Midbrain (tissue), 1 donor: ENCODE measurements at regions not wholly inside any gene's neighbourhood (a gene's known extent, or its start where the extent isn't known, plus 50 kb on each side); places are given as distances from the start of the nearest gene placed in this dataset.
"Not testable (repeated sequence)": the region's sequence is repeated elsewhere in the genome, so short reads cannot be mapped to it uniquely, and the experiment has no call there.

Experiments used
- DNase-seq: peaks from one replicate; lab custom pipeline; 2025; lab: John Stamatoyannopoulos, UW

GRCh38 chr13:62185631-62186255 lies 770.1 kb upstream of the PCDH20 start:
- DNase-seq = no peak

DNA sequence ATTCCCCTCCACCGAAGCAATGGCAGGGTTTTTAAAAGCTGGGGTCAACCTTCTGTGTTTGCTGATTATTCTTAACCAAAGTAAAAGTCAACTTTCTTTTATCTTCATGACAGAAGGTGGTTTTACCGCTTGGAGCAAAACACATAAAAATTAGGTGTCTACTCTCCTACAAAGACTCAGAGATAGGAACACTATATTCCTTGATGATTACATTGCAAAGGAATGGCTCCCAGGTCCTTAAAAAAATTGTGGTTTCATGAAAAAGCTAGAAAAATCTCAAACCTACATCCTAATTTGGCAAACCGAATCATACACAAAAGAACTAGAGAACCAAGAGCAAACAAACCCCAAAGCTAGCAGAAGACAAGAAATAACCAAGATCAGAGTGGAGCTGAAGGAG lies 760.4 kb upstream of the PCDH20 start:
- no peak for DNase-seq

- no peak for DNase-seq
Measured at GRCh38 chr13:62173958-62174357, 758.3 kb upstream of the PCDH20 start.

DNA sequence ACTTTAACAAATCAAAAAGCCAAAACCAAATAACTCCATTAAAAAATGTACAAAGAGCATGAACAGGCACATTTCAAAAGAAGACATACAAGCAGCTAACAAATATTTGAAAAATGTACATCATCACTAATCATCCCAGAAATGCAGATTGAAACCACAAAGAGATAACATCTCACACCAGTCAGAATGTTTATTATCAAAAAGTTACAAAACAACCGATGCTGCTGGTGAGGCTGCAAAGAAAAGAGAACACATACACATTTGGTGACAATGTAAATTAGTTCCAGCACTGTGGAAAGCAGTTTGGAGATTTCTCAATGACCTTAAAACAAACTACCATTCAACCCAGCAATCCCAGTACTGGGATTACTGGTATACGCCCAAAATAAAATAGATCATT lies 756.0 kb upstream of the PCDH20 start:
- DNase-seq = no peak

GRCh38 chr13:62168891-62169290 lies 753.2 kb upstream of the PCDH20 start:
- no peak for DNase-seq

DNA sequence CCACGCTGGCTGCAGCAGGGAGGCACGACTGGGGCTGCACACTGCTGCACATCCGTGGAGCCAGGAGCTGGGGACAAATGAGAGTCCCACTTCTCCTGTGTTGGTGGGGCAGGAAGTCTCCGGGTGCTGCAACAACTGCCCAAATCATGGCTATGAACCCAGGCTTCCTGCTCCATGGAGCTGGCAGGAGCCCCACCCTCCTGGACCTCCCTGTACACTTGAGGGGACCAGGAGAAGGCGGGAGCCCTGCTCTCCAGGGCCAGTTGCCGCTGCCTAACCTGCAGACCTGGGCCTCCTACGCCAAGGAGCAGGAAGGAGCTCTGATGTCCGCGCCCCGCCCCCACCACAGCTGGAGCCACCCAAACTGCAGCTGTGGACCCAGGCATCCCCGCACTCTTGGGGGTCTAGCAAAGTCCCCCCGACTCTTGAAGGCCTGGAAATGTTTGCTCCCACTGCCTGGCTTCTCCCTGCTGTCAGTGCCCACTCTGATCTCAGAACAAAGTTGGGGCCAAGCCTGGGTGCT lies 752.1 kb upstream of the PCDH20 start:
- DNase-seq = no peak

- no peak for DNase-seq
Measured at GRCh38 chr13:62162860-62163259, 747.2 kb upstream of the PCDH20 start.

- DNase-seq = no peak
Measured at GRCh38 chr13:62158520-62158919, 742.9 kb upstream of the PCDH20 start.

DNA sequence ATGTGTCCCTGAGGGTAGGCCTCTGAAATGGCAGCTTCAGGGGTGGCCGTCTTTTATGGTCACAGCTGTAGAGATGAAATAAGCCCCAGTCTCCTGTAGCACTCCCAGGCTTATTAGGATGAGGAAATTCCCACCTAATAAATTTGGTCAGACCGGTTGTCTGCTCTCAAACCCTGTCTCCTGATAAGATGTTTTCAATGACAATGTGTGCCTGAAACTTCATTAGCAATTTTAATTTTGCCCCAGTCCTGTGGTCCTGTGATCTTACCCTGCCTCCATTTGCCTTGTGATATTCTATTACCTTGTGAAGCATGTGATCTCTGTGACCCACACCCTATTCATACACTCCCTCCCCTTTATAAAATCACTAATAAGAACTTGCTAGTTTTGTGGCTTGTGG lies 736.1 kb upstream of the PCDH20 start:
- not testable (repeated sequence) for DNase-seq

DNA sequence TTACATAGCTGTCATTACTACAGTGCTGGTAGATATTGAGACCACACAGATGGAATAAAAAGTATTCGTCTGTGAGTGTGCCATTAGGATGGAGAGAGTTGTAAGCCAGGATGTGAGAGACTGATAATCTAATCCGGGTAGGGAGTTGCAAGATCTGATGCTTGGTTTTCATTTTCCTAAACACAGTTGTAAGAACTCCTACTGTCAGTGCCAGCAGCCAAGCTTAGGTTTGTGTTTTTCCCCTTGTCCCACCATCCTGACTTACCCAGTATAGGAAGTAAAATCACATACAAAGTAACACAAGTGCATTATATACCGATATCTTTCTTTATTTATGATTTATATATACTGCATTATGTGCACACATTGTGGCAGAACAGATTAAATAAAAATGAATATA lies 726.4 kb upstream of the PCDH20 start:
- DNase-seq = no peak

- no peak for DNase-seq
Measured at GRCh38 chr13:62139597-62139996, 723.9 kb upstream of the PCDH20 start.

DNA sequence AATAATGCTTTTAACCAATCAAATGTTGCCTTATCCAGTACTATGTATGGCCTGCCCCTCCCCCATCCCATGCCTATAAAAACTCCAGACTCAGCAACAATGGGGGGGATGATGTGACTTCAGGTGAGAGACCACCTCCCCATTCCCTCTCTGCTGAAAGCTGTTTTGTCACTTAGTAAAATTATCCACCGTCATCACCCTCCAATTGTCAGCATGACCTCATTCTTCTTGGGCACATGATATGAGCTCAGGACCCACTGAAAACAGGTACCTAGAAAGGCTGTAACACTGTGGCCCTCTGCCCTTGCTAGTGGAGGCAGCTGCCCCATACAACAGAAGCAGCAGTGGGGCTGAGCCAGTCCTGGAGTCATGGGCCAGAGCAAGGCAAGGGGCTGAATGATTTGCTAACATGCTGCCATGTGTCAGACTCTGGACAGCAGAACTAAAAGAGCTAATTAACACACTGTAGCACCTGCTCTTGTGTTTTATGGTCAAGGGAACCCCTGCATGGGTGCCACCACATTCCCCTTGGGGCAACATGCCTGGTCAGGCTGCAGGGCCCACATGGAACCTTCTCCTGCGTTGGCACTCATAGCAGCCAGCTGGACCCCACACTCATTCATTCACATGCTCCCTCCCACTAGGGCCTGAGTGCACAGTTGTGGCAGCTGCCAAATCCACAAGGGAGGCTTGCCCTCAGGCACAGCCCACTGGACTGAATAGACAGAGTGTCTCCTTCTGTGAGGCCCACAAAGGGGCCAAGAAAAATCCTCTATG lies 722.2 kb upstream of the PCDH20 start:
- no peak for DNase-seq

DNA sequence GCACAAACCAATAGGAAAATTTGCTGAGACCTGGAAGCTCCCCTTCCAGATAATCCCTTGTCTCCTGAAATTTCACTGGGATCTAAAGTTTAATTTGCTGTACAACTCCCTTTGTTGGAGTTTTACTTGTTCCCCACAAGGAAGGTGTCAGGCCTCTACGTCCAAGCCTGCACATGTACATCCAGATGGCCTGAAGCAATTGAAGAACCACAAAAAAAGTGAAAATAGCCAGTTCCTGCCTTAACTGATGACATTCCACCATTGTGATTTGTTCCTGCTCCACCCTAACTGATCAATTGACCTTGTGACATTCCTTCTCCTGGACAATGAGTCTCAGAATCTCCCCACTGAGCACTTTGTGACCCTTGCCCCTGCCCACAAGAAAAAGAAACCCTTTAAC lies 716.0 kb upstream of the PCDH20 start:
- no peak for DNase-seq

DNA sequence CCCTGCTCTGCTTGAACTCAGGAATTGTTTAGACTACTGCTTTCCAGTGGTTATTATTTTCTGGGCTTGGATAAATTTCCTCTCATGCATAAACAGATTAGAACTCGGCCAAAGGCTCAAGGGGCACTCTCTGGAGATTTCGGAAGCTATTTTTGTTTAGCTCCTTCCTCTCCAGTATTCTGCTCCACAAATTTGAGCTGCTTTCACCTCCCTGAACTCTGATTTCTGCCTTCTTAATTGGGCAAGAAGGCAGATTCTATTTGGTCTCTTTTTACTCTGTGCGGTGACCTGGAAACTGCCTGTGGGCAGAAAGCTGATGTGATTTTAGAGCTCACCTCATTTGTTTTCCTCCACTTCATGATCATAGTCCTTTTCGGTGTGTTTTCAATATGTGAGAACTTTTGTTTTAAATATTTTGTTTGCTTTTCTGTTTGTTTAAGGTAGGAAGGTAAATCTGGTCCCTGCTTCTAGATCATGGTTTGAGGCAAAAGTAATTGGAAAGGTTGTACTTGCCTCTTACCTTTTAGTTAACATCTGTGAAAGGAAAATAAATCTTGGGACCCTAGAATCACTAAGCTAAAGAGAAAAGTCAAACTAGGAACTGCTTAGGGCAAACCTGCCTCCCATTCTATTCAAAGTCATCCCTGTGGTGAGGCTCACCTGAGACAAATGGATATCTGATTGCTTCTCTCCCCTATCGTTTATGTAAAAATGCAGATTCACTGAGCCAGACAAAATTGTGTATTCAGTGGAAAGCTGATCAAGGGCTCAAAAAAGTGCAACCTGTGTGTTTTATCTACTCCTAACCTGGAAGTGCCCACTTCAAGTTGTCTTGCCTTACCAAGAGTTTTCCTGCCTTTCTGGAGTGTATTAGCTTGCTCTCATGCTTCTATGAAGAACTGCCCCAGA lies 714.7 kb upstream of the PCDH20 start:
- DNase-seq = no peak

GRCh38 chr13:62129000-62129551 lies 713.4 kb upstream of the PCDH20 start:
- no peak for DNase-seq

- no peak for DNase-seq
Measured at GRCh38 chr13:62126400-62126799, 710.8 kb upstream of the PCDH20 start.

- DNase-seq = no peak
Measured at GRCh38 chr13:62125451-62125850, 709.8 kb upstream of the PCDH20 start.

DNA sequence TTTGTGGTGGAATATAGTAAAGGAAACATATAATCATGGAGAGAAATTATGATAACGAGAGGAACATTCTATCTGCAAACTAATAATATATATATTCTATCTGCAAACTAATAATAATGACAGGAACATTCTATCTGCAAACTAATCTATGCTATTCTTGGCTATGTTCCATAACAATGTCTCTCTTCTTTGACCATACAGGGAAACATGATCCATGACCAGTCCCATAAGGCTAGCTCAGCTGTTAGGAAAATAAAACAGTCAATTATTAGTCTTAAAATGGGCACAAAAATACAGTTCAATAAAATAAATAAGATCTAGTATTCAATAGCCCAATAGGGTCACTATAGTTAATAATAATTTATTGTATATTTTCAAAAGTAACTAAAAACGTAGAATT lies 707.8 kb upstream of the PCDH20 start:
- DNase-seq = no peak

- DNase-seq = no peak
Measured at GRCh38 chr13:62122434-62122833, 706.8 kb upstream of the PCDH20 start.

GRCh38 chr13:62119739-62120700 lies 704.4 kb upstream of the PCDH20 start:
- peak; percentile 48 for DNase-seq

- DNase-seq = no peak
Measured at GRCh38 chr13:62115831-62116230, 700.2 kb upstream of the PCDH20 start.
